HG03159 (cell line): ENCODE measurements at regions not wholly inside any gene's neighbourhood (a gene's known extent, or its start where the extent isn't known, plus 50 kb on each side); places are given as distances from the start of the nearest gene placed in this dataset.
"Not testable (repeated sequence)": the region's sequence is repeated elsewhere in the genome, so short reads cannot be mapped to it uniquely, and the experiment has no call there.

ENCODE experiments used
- ATAC-seq: cut with Tn5 transposase; IDR thresholded peaks from one replicate; pipeline ENCODE4 v1.9.1; 2021; ENCODE audit warnings: mild to moderate bottlenecking, moderate library complexity; ENCODE audit not compliant: unreplicated experiment

- ATAC-seq: no peak
Measured at GRCh38 chr22:33971561-33971961, 51.3 kb upstream of the LARGE1 start.

DNA sequence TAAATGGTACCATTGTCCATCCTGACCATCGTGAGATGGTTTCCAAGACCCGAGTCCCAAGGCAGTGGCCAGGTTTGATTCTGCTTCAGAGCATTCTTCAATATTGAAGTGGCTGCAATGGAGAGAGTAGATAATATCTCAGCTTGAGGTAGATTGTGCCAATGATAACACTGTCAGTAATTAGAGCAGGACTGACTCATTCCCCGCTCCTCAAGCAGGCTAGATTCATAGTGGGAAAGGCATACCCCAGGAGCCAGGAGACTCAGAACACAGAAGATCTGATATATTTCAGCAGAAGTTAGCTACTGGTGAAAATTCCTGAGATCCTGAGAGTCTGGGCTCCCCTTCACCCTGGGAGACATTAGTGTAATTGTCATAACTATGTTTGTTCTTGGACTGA, 55.6 kb upstream of the LARGE1 start:
- ATAC-seq: no peak

DNA sequence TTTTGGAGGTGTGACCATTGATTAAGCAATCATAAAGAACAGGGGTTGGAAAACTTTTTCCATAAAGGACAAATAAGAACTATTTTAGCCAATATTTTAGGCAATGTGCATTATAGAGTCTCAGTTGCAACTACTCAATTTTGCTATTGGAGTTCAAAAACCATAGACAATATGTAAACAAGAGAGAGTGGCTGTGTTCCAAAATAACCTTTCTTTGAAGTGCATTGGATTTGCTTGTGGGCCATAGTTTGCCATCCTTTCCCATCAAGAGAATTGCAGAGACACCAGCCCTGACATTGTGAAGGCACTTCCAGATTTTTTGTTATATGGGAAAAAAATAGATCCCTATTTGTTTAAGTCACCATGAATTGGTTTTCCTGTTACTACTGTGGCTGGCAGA, 63.3 kb upstream of the LARGE1 start:
- no peak for ATAC-seq

DNA sequence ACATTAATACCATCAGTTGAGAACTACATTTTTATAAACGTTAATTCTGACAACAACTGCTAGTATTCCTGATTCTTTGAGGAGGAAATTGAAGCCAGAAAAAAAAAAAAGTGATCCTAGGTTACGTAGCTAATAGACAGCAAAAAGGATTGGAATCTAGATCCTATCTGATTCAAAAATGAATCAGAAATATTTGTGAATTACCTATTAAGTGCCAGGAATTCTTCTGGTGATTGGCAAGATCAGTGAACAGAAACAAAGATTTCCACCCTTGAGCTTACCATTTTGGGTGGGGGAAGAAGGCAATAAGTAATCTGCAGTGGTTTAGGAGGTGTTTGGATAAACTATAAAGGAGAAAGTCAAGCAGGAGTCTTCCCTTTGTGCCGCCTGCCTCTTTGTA, 63.9 kb upstream of the LARGE1 start:
- no peak for ATAC-seq

DNA sequence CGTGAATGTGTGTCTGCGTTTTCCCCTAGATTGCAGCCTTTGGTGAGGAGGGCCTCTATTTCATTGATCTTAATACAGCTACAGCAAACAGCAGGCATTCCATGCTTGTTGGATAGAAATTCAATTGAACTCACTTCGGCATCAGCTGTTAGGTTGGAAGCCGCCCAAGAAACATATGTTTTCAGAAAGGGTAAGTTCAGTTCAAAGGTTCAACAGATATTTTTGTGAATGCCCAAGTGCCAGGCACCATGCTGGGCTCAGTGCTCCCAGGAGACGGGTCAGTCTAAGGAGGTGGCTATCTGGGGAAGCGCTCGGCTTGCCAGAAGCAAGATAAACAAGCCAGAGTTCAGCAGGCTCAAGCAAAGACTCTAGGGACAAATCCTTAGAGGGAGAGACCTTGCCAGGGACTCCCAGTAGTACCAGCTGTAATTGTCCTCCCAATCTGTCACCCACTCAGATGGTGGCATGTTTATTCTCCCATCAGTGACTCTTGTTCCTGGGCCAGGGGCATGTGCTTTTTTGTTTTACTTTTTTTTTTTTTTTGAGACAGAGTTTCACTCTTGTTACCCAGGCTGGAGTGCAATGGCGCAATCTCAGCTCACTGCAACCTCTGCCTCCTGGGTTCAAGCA, 64.5 kb upstream of the LARGE1 start:
- ATAC-seq: no peak

- no peak for ATAC-seq
Measured at GRCh38 chr22:33985506-33985905, 65.2 kb upstream of the LARGE1 start.

- no peak for ATAC-seq
Measured at GRCh38 chr22:33986167-33986771, 66.0 kb upstream of the LARGE1 start.

DNA sequence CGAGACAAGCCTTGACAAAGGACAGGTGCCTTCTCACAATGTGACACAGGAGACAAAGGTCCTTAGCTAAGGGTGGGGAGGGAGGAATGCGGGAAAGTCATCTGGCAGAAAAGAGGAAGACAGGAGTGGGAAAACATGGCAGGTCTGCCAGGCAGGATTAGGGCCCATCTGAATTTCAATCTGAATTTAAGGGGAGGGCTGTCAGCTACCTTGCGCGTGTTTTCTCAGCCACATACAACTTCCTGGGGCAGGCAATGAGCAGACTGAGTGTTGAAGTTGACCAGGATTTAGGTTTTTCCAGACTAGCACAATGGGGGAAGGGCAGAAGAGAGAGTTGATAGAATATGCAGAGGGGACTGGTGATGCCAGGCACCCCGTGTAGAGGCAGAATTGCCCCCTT, 66.7 kb upstream of the LARGE1 start:
- ATAC-seq: no peak

- not testable (repeated sequence) for ATAC-seq
Measured at GRCh38 chr22:33989263-33989662, 69.0 kb upstream of the LARGE1 start.

- ATAC-seq: no peak
Measured at GRCh38 chr22:33991620-33992019, 71.3 kb upstream of the LARGE1 start.

DNA sequence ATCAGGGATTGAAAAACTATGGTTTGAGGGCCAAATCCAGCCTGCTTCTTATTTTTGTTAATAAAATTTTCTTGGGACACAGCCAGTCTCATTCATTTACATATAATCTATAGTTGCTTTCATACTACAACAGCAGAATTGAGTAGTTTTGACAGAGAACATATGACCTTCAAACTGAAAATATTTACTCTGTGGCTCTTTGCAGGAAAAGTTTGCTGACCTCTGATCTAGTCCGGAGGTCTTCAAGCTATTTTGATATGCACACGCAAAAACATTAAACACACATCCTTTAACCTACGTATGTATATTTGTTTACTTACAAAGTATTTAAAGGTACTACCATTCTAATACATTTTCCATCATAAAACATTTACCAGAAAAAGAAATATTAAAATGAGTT, 76.5 kb upstream of the LARGE1 start:
- no peak for ATAC-seq

- ATAC-seq: no peak
Measured at GRCh38 chr22:34000879-34001526, 80.7 kb upstream of the LARGE1 start.

- no peak for ATAC-seq
Measured at GRCh38 chr22:34001701-34002466, 81.6 kb upstream of the LARGE1 start.

GRCh38 chr22:34004058-34004457, 83.8 kb upstream of the LARGE1 start:
- no peak for ATAC-seq

DNA sequence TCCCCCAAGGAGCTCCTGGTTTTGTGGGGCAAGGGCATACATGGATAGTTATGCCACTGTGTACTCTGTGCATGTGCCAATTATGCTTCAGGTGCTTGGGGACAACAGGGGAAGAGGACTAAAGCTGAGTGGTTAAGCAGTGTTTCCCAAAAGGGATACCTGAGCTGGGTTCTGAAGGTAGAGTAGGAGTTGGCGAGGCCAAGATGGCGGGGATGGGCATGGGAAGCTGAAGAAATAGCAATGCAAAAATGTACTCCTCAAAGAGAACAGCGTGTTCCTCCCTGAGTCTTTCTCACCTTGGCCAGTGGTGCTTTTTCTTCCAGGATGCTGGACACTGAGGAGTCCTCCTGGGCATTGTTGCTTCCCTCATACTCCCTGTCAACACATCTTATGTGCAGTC, 90.0 kb upstream of the LARGE1 start:
- no peak for ATAC-seq

- no peak for ATAC-seq
Measured at GRCh38 chr22:34015642-34016041, 95.4 kb upstream of the LARGE1 start.

DNA sequence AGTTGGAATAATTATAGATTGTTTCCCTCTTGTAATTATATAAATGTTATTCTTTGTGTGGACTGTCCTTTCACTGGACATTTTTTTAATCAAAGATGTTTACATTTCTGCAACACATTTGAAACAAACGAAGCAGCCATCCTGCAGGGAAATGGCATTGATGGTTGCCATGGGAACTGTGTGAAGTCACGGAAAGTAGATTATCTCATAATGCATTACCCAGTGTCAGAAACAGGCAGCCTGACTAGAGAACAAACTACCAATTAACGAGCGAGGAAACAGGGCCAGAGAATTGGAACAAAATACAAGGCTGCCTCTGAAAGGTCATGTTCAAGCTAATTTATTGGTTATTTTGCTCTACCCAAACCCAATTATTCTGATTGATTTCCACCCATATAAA, 96.9 kb upstream of the LARGE1 start:
- no peak for ATAC-seq

DNA sequence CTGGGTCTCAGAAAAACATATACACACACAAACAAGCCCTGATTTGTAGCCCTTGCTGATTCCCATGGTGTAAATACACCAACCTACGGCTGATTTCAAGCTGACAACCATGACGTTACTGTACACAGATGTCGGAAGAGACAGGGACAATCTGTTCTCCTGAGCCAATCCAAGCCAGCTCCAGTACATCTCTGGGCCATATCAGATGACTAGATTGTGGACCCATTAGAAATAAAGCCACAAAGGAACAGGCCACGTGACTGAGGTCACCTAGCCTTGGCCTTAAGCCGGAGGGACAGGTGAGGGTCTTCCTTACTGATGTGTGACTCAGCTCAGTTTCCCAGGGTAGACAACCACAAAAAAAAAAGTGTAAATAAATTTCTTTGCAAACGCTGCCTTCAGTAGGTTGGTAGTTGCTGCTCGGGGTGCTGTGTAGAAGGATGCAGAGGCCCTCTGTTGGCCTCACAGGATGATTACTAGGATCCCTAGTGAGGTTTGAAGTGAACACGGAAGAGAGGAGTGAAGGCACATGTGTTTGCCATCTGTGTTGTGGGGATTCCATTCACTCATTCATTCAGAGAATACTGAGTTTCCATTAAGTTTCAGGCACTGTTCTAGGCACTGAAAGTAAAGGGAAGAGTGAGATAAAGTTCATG, 99.0 kb upstream of the LARGE1 start:
- ATAC-seq: no peak

DNA sequence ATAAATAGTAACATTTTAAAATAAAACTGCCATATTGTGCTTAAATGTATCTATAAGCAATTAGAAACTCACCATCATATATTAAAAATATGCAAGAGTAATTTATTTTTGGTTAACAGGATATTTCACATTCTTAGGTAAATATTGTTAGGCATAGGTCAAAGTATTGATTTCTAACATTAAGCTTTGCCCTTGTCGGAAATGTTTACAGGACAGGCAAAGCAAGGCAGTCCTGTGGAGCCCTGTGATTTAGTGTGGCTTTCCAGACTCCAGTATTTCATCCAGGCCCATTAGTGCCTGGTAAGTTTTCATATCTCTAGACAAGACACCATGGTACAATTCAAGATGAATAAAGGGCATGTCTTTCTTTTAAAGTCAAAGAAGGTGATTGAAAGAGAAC, 114.9 kb upstream of the LARGE1 start:
- ATAC-seq: no peak

DNA sequence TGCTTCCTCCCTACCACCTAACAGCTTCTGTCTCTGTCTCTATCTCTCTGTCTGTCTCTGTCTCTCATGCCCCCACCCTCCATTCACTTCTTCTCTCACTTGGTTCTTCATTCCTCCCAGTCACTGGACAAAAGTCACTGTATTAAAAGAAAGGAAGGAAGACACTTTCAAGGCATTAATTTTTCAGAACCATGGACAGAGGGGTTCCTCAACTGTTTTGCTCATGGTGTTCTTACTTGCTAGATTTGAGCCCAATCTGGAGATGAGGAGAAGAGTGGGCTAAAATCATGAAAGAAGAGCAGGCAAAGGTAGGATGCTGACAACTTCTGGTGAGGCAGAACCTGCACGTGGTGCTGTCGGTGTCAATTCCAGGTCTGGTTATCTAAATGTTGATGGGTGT, 116.7 kb upstream of the LARGE1 start:
- no peak for ATAC-seq

GRCh38 chr22:34038801-34039555, 118.7 kb upstream of the LARGE1 start:
- no peak for ATAC-seq
